HG02798 (cell line): ENCODE measurements at regions not wholly inside any gene's neighbourhood (a gene's known extent, or its start where the extent isn't known, plus 50 kb on each side); places are given as distances from the start of the nearest gene placed in this dataset.
"Not testable (repeated sequence)": the region's sequence is repeated elsewhere in the genome, so short reads cannot be mapped to it uniquely, and the experiment has no call there.

Source experiments
- ATAC-seq: cut with Tn5 transposase; IDR thresholded peaks from one replicate; pipeline ENCODE4 v1.9.1; 2021; ENCODE audit warnings: mild to moderate bottlenecking; ENCODE audit not compliant: unreplicated experiment, poor library complexity

DNA sequence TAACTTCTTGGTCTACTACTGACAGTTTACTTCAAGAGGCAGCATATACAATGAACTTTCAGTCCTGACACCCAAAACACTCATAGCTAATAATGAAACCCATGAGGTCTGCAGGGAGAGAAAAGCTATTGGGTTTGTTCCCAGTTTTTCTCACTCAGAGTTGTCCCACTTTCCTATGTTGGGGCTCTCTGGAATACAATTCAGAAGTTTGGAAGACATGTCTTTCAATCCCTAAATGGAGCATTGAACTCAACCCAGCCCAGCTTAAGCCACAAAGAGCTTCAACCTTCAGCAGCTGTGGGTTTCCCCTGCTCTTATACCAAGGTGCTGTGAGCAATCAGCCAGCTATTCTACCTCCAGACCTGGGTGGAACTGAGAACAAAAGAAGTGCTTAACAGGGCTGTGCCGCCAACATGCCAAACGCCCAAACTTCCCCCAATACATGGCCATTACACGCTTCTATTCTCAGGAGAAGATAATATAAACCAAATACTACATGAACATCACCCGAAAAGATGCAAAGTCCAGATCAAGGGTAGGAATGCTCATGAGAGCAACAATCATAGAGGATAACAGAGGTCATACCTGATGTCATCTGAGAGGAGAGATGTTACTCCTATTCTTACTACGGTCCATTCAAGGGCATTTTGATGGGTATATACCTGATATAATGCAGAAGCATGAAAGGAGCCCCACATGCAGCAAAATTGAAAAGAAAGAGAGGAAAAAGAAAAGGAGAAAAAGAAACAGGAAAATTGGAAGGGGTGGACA, 131.2 kb upstream of the TGFBR2 start:
- ATAC-seq = peak; percentile 93

GRCh38 chr3:30475809-30476178, 130.6 kb upstream of the TGFBR2 start:
- ATAC-seq = no peak

GRCh38 chr3:30476368-30477084, 129.9 kb upstream of the TGFBR2 start:
- ATAC-seq = no peak

GRCh38 chr3:30477149-30477921, 129.1 kb upstream of the TGFBR2 start:
- no peak for ATAC-seq

DNA sequence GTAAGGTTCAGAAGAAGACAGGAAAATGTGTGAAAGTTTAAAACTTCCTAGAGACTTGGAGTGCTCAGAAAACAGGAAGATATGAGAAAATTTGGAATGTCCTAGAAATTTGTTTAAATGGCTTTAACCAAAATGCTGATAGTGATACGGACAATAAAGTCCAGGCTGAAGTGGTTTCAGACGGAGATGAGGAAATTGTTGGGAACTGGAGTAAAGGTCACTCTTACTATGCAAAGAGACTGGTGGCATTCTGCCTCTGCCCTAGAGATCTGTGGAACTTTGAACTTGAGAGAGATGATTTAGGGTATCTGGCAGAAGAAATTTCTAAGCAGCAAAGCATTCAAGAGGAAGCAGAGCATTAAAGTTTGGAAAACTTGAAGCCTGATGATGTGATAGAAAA, 126.7 kb upstream of the TGFBR2 start:
- not testable (repeated sequence) for ATAC-seq

DNA sequence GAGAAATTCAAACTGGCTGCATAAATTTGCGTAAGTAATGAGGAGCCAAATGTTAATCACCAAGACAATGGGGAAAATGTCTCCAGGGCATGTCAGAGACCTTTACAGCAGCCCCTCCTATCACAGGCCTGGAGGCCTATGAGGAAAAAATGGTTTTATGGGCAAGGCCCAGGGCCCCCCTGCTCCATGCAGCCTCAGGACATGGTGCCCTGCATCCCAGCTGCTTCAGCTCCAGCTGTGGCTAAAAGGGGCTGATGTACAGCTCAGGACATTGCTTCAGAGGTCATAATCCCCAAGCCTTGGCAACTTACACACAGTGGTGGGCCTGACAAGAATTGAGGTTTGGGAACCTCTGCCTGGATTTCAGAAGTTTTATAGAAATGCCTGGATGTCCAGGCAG, 126.2 kb upstream of the TGFBR2 start:
- not testable (repeated sequence) for ATAC-seq

DNA sequence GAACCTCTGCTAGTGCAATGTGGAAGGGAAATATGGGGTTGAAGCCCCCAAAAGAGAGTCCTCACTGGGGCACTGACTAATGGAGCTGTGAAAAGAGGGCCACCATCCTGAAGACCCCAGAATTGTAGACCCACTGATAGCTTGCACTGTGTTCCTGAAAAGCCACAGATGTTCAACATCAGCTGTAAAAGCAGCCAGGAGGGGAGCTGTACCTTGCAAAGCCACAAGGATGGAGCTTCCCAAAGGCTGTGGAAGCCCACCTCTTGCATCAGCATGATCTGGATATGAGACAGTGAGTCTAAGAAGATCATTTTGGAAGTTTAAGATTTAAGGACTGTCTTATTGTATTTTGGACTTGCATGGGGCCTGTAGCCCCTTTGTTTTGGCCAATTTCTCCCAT, 125.8 kb upstream of the TGFBR2 start:
- no peak for ATAC-seq

DNA sequence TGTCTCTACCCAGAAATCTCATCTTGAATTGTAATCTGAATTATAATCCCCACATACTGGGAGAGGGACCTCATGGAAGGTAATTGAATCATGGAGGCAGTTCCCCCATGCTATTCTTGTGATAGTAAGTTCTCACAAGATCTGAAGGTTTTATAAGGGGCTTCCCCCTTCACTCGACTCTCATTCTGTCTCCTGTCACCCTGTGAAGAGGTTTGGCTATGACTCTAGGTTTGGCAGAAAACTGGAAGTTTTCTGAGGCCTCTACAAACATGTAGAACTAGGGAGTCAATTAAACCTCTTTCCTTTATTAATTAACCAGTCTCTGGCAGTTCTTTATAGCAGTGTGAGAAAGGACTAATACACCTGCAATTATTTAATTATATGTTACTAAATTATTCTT, 125.2 kb upstream of the TGFBR2 start:
- ATAC-seq = no peak

GRCh38 chr3:30484229-30484628, 122.2 kb upstream of the TGFBR2 start:
- not testable (repeated sequence) for ATAC-seq

DNA sequence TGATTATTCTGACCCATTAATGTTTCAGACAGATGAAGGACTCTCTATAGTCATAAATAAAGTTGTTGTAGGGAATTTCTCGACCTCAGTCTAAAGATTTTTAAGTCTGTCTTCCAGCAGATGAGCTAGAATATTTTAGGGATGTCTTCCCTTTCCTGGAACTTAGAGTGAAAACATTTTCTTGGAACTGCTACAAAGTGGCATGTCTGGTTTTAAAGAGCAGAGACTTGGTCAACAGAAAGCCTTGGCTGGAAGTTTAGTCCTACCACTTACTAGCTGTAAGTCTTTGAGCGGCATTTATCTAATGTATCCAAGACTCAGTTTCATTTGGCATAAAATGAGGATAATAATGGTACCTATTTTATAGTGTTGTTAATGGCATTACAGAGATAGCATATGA, 120.0 kb upstream of the TGFBR2 start:
- ATAC-seq = no peak

GRCh38 chr3:30488070-30488756, 118.2 kb upstream of the TGFBR2 start:
- no peak for ATAC-seq

DNA sequence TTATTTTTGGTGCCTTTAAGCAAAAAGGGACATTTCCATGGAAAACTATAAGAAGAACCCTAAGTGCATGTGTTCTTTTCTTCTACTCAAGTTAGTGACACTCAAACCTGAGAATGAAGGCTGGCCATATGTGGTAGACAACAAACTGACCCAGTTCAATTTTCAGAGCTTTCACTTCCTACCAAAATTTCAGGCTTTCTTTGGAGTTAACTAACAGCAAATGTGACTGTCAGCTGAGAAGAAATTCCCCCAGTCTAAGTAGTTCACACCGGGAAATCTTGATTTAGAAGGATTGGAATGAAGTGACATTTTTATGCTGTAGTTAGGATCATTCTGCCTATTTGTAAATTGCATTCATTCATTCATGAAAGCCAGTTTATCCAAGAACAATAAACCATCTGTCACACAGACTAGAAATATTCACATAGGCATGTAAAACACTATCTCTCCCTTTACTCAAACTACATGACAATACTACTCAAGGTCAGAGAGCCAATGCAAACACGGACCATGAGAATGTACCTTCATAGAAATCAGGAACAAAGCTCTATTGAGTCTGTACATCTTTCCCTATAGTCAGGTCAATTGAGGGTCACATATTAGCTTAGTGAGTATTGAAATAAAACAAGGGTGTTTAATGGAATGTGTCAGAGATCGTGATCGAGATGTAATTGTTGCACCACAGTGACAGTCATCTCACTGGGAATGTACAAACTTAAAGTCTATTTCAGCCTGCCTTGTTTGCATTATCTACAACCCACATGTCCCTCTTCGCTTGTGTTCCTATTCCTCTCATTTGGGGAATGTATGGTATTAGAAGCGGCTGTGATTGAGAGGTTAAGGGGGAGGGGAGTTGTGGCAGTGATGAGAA, 113.8 kb upstream of the TGFBR2 start:
- no peak for ATAC-seq

- ATAC-seq = no peak
Measured at GRCh38 chr3:30493911-30494311, 112.5 kb upstream of the TGFBR2 start.

GRCh38 chr3:30495172-30496065, 111.0 kb upstream of the TGFBR2 start:
- ATAC-seq = no peak

- no peak for ATAC-seq
Measured at GRCh38 chr3:30496066-30496966, 110.1 kb upstream of the TGFBR2 start.

- ATAC-seq = no peak
Measured at GRCh38 chr3:30498587-30498967, 107.8 kb upstream of the TGFBR2 start.

DNA sequence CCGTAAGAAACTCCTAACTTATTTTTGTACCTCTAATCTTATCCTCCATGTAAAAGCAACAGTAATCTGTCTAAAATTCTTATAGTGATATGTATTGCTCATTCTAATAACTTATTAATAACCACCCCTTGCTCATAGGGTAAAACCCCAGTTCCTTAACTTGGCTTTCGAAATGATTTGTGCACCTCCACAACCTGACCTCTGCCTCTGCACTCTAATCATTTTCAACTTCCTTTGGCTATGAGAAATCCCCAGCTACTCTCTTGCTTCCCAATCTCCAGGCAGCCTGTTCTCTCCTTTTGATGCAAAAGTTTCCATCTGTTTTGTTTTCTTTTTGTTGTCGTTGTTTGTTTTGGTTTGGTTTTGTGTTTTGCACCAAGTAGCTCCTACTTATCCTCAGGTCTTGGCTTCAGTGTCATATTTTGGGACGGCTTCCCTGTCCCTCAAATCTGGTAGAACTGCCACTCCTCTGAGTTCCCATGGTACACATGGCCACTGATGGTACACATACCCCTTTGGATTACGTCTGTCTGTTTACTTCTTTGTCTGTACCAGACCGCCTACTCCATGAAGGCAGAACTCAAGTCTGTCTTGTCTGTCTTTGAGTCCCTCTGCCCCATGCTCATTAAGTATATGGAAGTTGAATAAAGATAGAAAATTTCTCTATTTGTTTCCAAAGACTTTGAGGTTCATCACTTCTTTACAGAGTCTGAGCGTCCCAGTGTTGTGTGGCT, 105.6 kb upstream of the TGFBR2 start:
- ATAC-seq = peak; percentile 90
